Germinal center (tissue), 1 donor: ENCODE measurements at regions not wholly inside any gene's neighbourhood (a gene's known extent, or its start where the extent isn't known, plus 50 kb on each side); places are given as distances from the start of the nearest gene placed in this dataset.

Source experiments
- DNase-seq: peaks from one replicate; pipeline ENCODE4 v3.0.0; 2012; ENCODE audit warnings: mixed read lengths, low spot score

- no peak for DNase-seq
Measured at GRCh38 chr10:78394047-78394446, 360.4 kb downstream of the RPS24 start.

- DNase-seq = no peak
Measured at GRCh38 chr10:78395162-78395561, 361.5 kb downstream of the RPS24 start.

GRCh38 chr10:78396754-78397153 is 363.1 kb downstream of the RPS24 start:
- DNase-seq = no peak

GRCh38 chr10:78397786-78398185 is 364.1 kb downstream of the RPS24 start:
- DNase-seq = no peak

GRCh38 chr10:78398382-78398781 is 364.7 kb downstream of the RPS24 start:
- DNase-seq = no peak

GRCh38 chr10:78401624-78402367 is 368.1 kb downstream of the RPS24 start:
- no peak for DNase-seq

GRCh38 chr10:78402591-78402990 is 368.9 kb downstream of the RPS24 start:
- DNase-seq = no peak

- no peak for DNase-seq
Measured at GRCh38 chr10:78403781-78404180, 370.1 kb downstream of the RPS24 start.

GRCh38 chr10:78404296-78404695 is 370.6 kb downstream of the RPS24 start:
- DNase-seq = no peak

GRCh38 chr10:78405231-78405630 is 371.6 kb downstream of the RPS24 start:
- DNase-seq = no peak

GRCh38 chr10:78405736-78406135 is 372.1 kb downstream of the RPS24 start:
- no peak for DNase-seq

- DNase-seq = no peak
Measured at GRCh38 chr10:78406648-78407008, 373.0 kb downstream of the RPS24 start.

- peak; percentile 79 for DNase-seq
Measured at GRCh38 chr10:78407009-78407711, 373.5 kb downstream of the RPS24 start.

- DNase-seq = no peak
Measured at GRCh38 chr10:78407966-78408365, 374.3 kb downstream of the RPS24 start.

GRCh38 chr10:78408671-78409472 is 375.2 kb downstream of the RPS24 start:
- DNase-seq = no peak

- no peak for DNase-seq
Measured at GRCh38 chr10:78410046-78410965, 376.6 kb downstream of the RPS24 start.

GRCh38 chr10:78411716-78412115 is 378.1 kb downstream of the RPS24 start:
- DNase-seq = no peak

GRCh38 chr10:78412605-78413004 is 378.9 kb downstream of the RPS24 start:
- DNase-seq = no peak

GRCh38 chr10:78413076-78414055 is 379.7 kb downstream of the RPS24 start:
- DNase-seq = no peak

GRCh38 chr10:78414380-78414779 is 380.7 kb downstream of the RPS24 start:
- no peak for DNase-seq

- DNase-seq = no peak
Measured at GRCh38 chr10:78415111-78415510, 381.4 kb downstream of the RPS24 start.
